Upper lobe of left lung (tissue), 4 donors: ENCODE measurements at regions not wholly inside any gene's neighbourhood (a gene's known extent, or its start where the extent isn't known, plus 50 kb on each side); places are given as distances from the start of the nearest gene placed in this dataset.

Source experiments
- CTCF ChIP-seq, 6 experiments: fragments of 450-650 bp in 4 of 6; fragments of 200-600 bp in 2 of 6; sonication (generic) in 2 of 6; IDR thresholded peaks; one replicate each; pipeline ENCODE4 v1.5.1; 2016 to 2019; ENCODE audit warnings: antibody characterized with exemption in 6 of 6
- POLR2AphosphoS5 ChIP-seq, 2 donors: sonication (generic); formaldehyde crosslinking; IDR thresholded peaks; one replicate each; pipeline ENCODE4 v1.5.1; 2017; ENCODE audit warnings: antibody characterized with exemption in 2 of 2

GRCh38 chr6:76840865-76841264 lies 622.4 kb downstream of the HTR1B start:
- TF ChIP-seq POLR2AphosphoS5 (IDR thresholded peaks at IDR 0.05) (no peak), CTCF (IDR thresholded peaks at IDR 0.05) (no peak)
